Ishikawa (cell line): ENCODE measurements at regions not wholly inside any gene's neighbourhood (a gene's known extent, or its start where the extent isn't known, plus 50 kb on each side); places are given as distances from the start of the nearest gene placed in this dataset.

Experiments used
- CEBPB ChIP-seq: IDR thresholded peaks from 2 replicates; pipeline ENCODE4 v1.6.1; 2012
- EGR1 ChIP-seq: IDR thresholded peaks from 2 replicates; pipeline ENCODE4 v1.6.1; 2012
- EP300 ChIP-seq: IDR thresholded peaks from 2 replicates; pipeline ENCODE4 v1.6.1; 2012; ENCODE audit warnings: borderline replicate concordance
- FOXM1 ChIP-seq: IDR thresholded peaks from 2 replicates; pipeline ENCODE4 v1.6.1; 2012; ENCODE audit warnings: low read depth, borderline replicate concordance
- MAX ChIP-seq: IDR thresholded peaks from 2 replicates; pipeline ENCODE4 v1.6.1; 2012
- NFIC ChIP-seq: IDR thresholded peaks from 2 replicates; pipeline ENCODE4 v1.6.1; 2012
- RAD21 ChIP-seq: IDR thresholded peaks from 2 replicates; pipeline ENCODE4 v1.6.1; 2012; ENCODE audit warnings: low read depth
- REST ChIP-seq: IDR thresholded peaks from 2 replicates; pipeline ENCODE4 v1.6.1; 2012; ENCODE audit warnings: low read depth, mild to moderate bottlenecking
- TAF1 ChIP-seq: IDR thresholded peaks from 2 replicates; pipeline ENCODE4 v1.6.1; 2012; ENCODE audit warnings: low read depth, mild to moderate bottlenecking
- TCF12 ChIP-seq: IDR thresholded peaks from 2 replicates; pipeline ENCODE4 v1.6.1; 2012; ENCODE audit warnings: low read depth
- TEAD4 ChIP-seq: IDR thresholded peaks from 2 replicates; pipeline ENCODE4 v1.6.1; 2012
- USF1 ChIP-seq: IDR thresholded peaks from 2 replicates; pipeline ENCODE4 v1.6.1; 2012
- YY1 ChIP-seq: IDR thresholded peaks from 2 replicates; pipeline ENCODE4 v1.6.1; 2012; ENCODE audit warnings: low read depth

- TF ChIP-seq EGR1 (no peak), REST (no peak), USF1 (no peak), CEBPB (no peak), NFIC (no peak), YY1 (no peak), TAF1 (no peak), MAX (no peak), EP300 (no peak), RAD21 (no peak), TEAD4 (no peak), TCF12 (no peak), FOXM1 (no peak)
Measured at GRCh38 chr5:68356623-68357022, 141.1 kb downstream of the PIK3R1 start.
